GM12878 (cell line): ENCODE measurements at regions not wholly inside any gene's neighbourhood (a gene's known extent, or its start where the extent isn't known, plus 50 kb on each side); places are given as distances from the start of the nearest gene placed in this dataset.
A peak's percentile ranks its signal among the peaks of the same experiment; 100 is the strongest.

Experiments
- CEBPB ChIP-seq, 2 experiments: fragments of 150-350 bp in 1 of 2; IDR thresholded peaks; 2 replicates each; pipeline ENCODE4 v1.6.1; 2012 to 2014; ENCODE audit warnings: low read depth in 2 of 2, low read length in 2 of 2, borderline replicate concordance in 1 of 2, inconsistent platforms in 1 of 2
- FOXK2 ChIP-seq: fragments of 450-650 bp; IDR thresholded peaks from 2 replicates; pipeline ENCODE4 v1.6.1; 2017; ENCODE audit warnings: mild to moderate bottlenecking, moderate library complexity
- IRF4 ChIP-seq: IDR thresholded peaks from 2 replicates; pipeline ENCODE4 v1.6.1; 2011; ENCODE audit warnings: low read depth, low read length
- POLR2A ChIP-seq: IDR thresholded peaks from 2 replicates; pipeline ENCODE4 v1.6.1; 2011; ENCODE audit warnings: low read depth, mild to moderate bottlenecking, low read length
- POLR2AphosphoS5 ChIP-seq: IDR thresholded peaks from 2 replicates; pipeline ENCODE4 v1.6.1; 2011; ENCODE audit warnings: mild to moderate bottlenecking, low read length, inconsistent platforms
- RAD21 ChIP-seq: IDR thresholded peaks from 2 replicates; pipeline ENCODE4 v1.6.1; 2011; ENCODE audit warnings: mild to moderate bottlenecking, low read depth, low read length, moderate library complexity; ENCODE audit not compliant: insufficient read depth
- SUPT20H ChIP-seq: IDR thresholded peaks from 2 replicates; pipeline ENCODE4 v1.6.1; 2011; ENCODE audit warnings: low read depth, mild to moderate bottlenecking, low read length, moderate library complexity, borderline replicate concordance; ENCODE audit not compliant: control insufficient read depth
- TAF1 ChIP-seq: IDR thresholded peaks from 2 replicates; pipeline ENCODE4 v1.6.1; 2011; ENCODE audit warnings: mild to moderate bottlenecking, low read depth, low read length, borderline replicate concordance
- YY1 ChIP-seq: IDR thresholded peaks from 2 replicates; pipeline ENCODE4 v1.6.1; 2011; ENCODE audit warnings: low read depth, mild to moderate bottlenecking, low read length
- ZNF384 ChIP-seq: IDR thresholded peaks from 2 replicates; pipeline ENCODE4 v1.6.1; 2012; ENCODE audit warnings: low read depth, mild to moderate bottlenecking, low read length, improper control_type of control experiment, borderline replicate concordance
- TF ChIP-seq, protein P1 (sequence below), 3 experiments: IDR thresholded peaks in 2 of 3; conservative IDR thresholded peaks in 1 of 3; 2 replicates each; pipeline ENCODE4 v1.5.1; 2011; ENCODE audit warnings: low read depth in 3 of 3, low read length in 3 of 3, mild to moderate bottlenecking in 3 of 3, control low read depth in 2 of 3, moderate library complexity in 2 of 3, inconsistent platforms in 1 of 3, mixed read lengths in 1 of 3; ENCODE audit not compliant: control insufficient read depth in 2 of 3, insufficient read depth in 1 of 3; ENCODE audit errors: extremely low read depth in 1 of 3
- TF ChIP-seq, protein P2 (sequence below): IDR thresholded peaks from 2 replicates; pipeline ENCODE4 v1.6.1; 2011; ENCODE audit warnings: low read depth, low read length, improper control_type of control experiment, borderline replicate concordance
- TF ChIP-seq, protein P3 (sequence below): IDR thresholded peaks from 2 replicates; pipeline ENCODE4 v1.6.1; 2012; ENCODE audit warnings: low read length, inconsistent platforms
- TF ChIP-seq, protein P4 (sequence below): IDR thresholded peaks from 2 replicates; pipeline ENCODE4 v1.6.1; 2011; ENCODE audit warnings: borderline replicate concordance, low read depth, mild to moderate bottlenecking, moderate library complexity, low read length; ENCODE audit not compliant: insufficient read depth, poor library complexity, severe bottlenecking

DNA sequence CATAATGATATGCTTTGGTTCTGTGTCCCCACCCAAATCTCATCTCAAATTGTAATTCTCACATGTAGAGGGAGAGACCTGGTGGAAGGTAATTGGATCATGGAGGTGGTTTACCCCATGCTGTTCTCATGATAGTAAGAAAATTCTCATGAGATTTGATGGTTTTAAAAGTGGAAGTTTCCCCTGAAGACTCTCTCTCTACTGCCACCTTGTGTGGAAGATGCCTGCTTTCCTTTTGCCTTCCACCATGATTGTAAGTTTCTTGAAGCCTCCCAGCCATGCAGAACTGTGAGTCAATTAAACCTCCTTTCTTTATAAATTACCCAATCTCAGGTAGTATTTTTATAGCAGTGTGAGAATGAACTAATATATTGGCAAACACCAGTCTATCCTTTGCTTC, 260.4 kb upstream of the PPFIA2 start:
- TF ChIP-seq, protein P1, sequence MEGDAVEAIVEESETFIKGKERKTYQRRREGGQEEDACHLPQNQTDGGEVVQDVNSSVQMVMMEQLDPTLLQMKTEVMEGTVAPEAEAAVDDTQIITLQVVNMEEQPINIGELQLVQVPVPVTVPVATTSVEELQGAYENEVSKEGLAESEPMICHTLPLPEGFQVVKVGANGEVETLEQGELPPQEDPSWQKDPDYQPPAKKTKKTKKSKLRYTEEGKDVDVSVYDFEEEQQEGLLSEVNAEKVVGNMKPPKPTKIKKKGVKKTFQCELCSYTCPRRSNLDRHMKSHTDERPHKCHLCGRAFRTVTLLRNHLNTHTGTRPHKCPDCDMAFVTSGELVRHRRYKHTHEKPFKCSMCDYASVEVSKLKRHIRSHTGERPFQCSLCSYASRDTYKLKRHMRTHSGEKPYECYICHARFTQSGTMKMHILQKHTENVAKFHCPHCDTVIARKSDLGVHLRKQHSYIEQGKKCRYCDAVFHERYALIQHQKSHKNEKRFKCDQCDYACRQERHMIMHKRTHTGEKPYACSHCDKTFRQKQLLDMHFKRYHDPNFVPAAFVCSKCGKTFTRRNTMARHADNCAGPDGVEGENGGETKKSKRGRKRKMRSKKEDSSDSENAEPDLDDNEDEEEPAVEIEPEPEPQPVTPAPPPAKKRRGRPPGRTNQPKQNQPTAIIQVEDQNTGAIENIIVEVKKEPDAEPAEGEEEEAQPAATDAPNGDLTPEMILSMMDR (IDR thresholded peaks at IDR 0.05 in 2 of 3, conservative IDR thresholded peaks at IDR 0.05 in 1 of 3; ENCODE audit: control insufficient read depth in 2 of 3, extremely low read depth in 1 of 3, insufficient read depth in 1 of 3, low read depth in 3 of 3, low read length in 3 of 3), result no peak
- TF ChIP-seq SUPT20H, result no peak
- TF ChIP-seq ZNF384, result no peak
- no peak for TF ChIP-seq POLR2AphosphoS5
- 0 out of 2 replicates have a peak, but pooled peaks have one; percentile 14 for TF ChIP-seq RAD21
- TF ChIP-seq, protein P2, sequence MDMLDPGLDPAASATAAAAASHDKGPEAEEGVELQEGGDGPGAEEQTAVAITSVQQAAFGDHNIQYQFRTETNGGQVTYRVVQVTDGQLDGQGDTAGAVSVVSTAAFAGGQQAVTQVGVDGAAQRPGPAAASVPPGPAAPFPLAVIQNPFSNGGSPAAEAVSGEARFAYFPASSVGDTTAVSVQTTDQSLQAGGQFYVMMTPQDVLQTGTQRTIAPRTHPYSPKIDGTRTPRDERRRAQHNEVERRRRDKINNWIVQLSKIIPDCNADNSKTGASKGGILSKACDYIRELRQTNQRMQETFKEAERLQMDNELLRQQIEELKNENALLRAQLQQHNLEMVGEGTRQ, result no peak
- TF ChIP-seq TAF1, result no peak
- no peak for TF ChIP-seq CEBPB (IDR thresholded peaks at IDR 0.05; ENCODE audit: borderline replicate concordance in 1 of 2, low read depth in 2 of 2, low read length in 2 of 2)
- no peak for TF ChIP-seq IRF4
- TF ChIP-seq YY1, result no peak
- no peak for TF ChIP-seq POLR2A
- TF ChIP-seq, protein P3, sequence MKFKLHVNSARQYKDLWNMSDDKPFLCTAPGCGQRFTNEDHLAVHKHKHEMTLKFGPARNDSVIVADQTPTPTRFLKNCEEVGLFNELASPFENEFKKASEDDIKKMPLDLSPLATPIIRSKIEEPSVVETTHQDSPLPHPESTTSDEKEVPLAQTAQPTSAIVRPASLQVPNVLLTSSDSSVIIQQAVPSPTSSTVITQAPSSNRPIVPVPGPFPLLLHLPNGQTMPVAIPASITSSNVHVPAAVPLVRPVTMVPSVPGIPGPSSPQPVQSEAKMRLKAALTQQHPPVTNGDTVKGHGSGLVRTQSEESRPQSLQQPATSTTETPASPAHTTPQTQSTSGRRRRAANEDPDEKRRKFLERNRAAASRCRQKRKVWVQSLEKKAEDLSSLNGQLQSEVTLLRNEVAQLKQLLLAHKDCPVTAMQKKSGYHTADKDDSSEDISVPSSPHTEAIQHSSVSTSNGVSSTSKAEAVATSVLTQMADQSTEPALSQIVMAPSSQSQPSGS, result no peak
- no peak for TF ChIP-seq FOXK2
- TF ChIP-seq, protein P4, sequence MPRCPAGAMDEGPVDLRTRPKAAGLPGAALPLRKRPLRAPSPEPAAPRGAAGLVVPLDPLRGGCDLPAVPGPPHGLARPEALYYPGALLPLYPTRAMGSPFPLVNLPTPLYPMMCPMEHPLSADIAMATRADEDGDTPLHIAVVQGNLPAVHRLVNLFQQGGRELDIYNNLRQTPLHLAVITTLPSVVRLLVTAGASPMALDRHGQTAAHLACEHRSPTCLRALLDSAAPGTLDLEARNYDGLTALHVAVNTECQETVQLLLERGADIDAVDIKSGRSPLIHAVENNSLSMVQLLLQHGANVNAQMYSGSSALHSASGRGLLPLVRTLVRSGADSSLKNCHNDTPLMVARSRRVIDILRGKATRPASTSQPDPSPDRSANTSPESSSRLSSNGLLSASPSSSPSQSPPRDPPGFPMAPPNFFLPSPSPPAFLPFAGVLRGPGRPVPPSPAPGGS, result no peak
